ENCODE measurements at regions not wholly inside any gene's neighbourhood (a gene's known extent, or its start where the extent isn't known, plus 50 kb on each side); places are given as distances from the start of the nearest gene placed in this dataset.

DNA sequence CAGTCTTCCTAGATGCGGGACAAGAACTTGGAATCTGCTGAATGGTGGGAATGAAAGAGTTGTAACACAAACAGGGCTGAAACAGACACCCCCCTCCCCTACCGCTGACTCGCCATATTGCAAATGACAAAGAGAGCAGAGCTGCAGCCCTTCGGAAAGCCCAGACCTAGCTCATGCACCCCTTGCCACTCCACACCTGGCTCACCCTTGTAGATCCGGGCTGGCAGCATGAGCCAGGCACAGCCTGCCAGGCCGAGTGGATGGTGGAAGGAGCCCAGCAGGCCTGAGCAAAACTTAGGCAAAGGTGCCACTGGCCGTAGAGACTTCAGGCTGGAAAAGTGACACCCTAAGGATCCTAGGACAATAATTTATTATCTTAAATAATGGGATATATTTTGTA, 237.4 kb upstream of the SEMA3D start:
- Histone ChIP-seq H4K20me1 (ENCODE audit: control insufficient read depth, extremely low read depth, insufficient read depth, low read length) (no peaks in the 10 kb centered on the region), H3K79me2 (ENCODE audit: control insufficient read depth, insufficient read depth, low read length) (no peaks in the 10 kb centered on the region), H3K27me3 (ENCODE audit: control insufficient read depth, insufficient read depth, low read length) (no peaks in the 10 kb centered on the region), H3K9ac (ENCODE audit: insufficient read depth, low read length) (no peak overlapping the region), H3K9me3 (ENCODE audit: control insufficient read depth, insufficient read depth, low read depth, low read length) (no peaks in the 10 kb centered on the region), H3K4me3 (replicated peaks in 1 of 4; ENCODE audit: control extremely low read depth in 1 of 4, insufficient read depth in 1 of 4, low read depth in 3 of 4, low read length in 4 of 4) (no peak overlapping the region), H3K4me2 (ENCODE audit: extremely low read depth, insufficient read depth, low read length) (no peak overlapping the region), H3K36me3 (ENCODE audit: control insufficient read depth, insufficient read depth, low read length) (no peaks in the 10 kb centered on the region), H3K27ac (ENCODE audit: insufficient read depth, low read length) (no peak overlapping the region), H3K4me1 (ENCODE audit: control insufficient read depth, extremely low read depth, insufficient read depth, low read length) (no peaks in the 10 kb centered on the region), H2AFZ (ENCODE audit: low read length) (no peak overlapping the region)
- DNase-seq (ENCODE audit: low read depth in 2 of 2), result no peak
- no peak for TF ChIP-seq EZH2 (IDR thresholded peaks at IDR 0.05; ENCODE audit: low read length, missing control alignments)
- TF ChIP-seq, protein P1, sequence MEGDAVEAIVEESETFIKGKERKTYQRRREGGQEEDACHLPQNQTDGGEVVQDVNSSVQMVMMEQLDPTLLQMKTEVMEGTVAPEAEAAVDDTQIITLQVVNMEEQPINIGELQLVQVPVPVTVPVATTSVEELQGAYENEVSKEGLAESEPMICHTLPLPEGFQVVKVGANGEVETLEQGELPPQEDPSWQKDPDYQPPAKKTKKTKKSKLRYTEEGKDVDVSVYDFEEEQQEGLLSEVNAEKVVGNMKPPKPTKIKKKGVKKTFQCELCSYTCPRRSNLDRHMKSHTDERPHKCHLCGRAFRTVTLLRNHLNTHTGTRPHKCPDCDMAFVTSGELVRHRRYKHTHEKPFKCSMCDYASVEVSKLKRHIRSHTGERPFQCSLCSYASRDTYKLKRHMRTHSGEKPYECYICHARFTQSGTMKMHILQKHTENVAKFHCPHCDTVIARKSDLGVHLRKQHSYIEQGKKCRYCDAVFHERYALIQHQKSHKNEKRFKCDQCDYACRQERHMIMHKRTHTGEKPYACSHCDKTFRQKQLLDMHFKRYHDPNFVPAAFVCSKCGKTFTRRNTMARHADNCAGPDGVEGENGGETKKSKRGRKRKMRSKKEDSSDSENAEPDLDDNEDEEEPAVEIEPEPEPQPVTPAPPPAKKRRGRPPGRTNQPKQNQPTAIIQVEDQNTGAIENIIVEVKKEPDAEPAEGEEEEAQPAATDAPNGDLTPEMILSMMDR (conservative IDR thresholded peaks at IDR 0.05 in 1 of 2, IDR thresholded peaks at IDR 0.05 in 1 of 2; ENCODE audit: low read depth in 1 of 2, low read length in 2 of 2), result no peak

GRCh38 chr7:85423209-85423895, 236.5 kb upstream of the SEMA3D start:
- no peak overlapping the region for H3K4me3 ChIP-seq (replicated peaks in 1 of 4; ENCODE audit: control extremely low read depth in 1 of 4, insufficient read depth in 1 of 4, low read depth in 3 of 4, low read length in 4 of 4)
- no peak overlapping the region for H2AFZ ChIP-seq (ENCODE audit: low read length)
- no peaks in the 10 kb centered on the region for H3K27me3 ChIP-seq (ENCODE audit: control insufficient read depth, insufficient read depth, low read length)
- H3K79me2 ChIP-seq (ENCODE audit: control insufficient read depth, insufficient read depth, low read length), result no peaks in the 10 kb centered on the region
- no peak overlapping the region for H3K27ac ChIP-seq (ENCODE audit: insufficient read depth, low read length)
- no peaks in the 10 kb centered on the region for H3K36me3 ChIP-seq (ENCODE audit: control insufficient read depth, insufficient read depth, low read length)
- no peak for DNase-seq (ENCODE audit: low read depth in 2 of 2)
- no peaks in the 10 kb centered on the region for H3K9me3 ChIP-seq (ENCODE audit: control insufficient read depth, insufficient read depth, low read depth, low read length)
- no peaks in the 10 kb centered on the region for H3K4me1 ChIP-seq (ENCODE audit: control insufficient read depth, extremely low read depth, insufficient read depth, low read length)
- H3K4me2 ChIP-seq (ENCODE audit: extremely low read depth, insufficient read depth, low read length), result no peak overlapping the region
- no peak overlapping the region for H3K9ac ChIP-seq (ENCODE audit: insufficient read depth, low read length)
- no peaks in the 10 kb centered on the region for H4K20me1 ChIP-seq (ENCODE audit: control insufficient read depth, extremely low read depth, insufficient read depth, low read length)
- TF ChIP-seq, protein P1 (conservative IDR thresholded peaks at IDR 0.05 in 1 of 2, IDR thresholded peaks at IDR 0.05 in 1 of 2; ENCODE audit: low read depth in 1 of 2, low read length in 2 of 2), result no peak
- TF ChIP-seq EZH2 (IDR thresholded peaks at IDR 0.05; ENCODE audit: low read length, missing control alignments), result no peak

- H3K4me3 ChIP-seq (replicated peaks in 1 of 4; ENCODE audit: control extremely low read depth in 1 of 4, insufficient read depth in 1 of 4, low read depth in 3 of 4, low read length in 4 of 4), result no peak overlapping the region
- H2AFZ ChIP-seq (ENCODE audit: low read length), result no peak overlapping the region
- no peaks in the 10 kb centered on the region for H3K9me3 ChIP-seq (ENCODE audit: control insufficient read depth, insufficient read depth, low read depth, low read length)
Observed at GRCh38 chr7:85415743-85416142, 228.9 kb upstream of the SEMA3D start.

More at GRCh38 chr7:85415743-85416142, 228.9 kb upstream of the SEMA3D start:
- Histone ChIP-seq H3K4me1 (ENCODE audit: control insufficient read depth, extremely low read depth, insufficient read depth, low read length) (no peaks in the 10 kb centered on the region), H3K27me3 (ENCODE audit: control insufficient read depth, insufficient read depth, low read length) (no peaks in the 10 kb centered on the region), H3K79me2 (ENCODE audit: control insufficient read depth, insufficient read depth, low read length) (no peaks in the 10 kb centered on the region), H3K27ac (ENCODE audit: insufficient read depth, low read length) (no peak overlapping the region), H3K36me3 (ENCODE audit: control insufficient read depth, insufficient read depth, low read length) (no peaks in the 10 kb centered on the region), H4K20me1 (ENCODE audit: control insufficient read depth, extremely low read depth, insufficient read depth, low read length) (no peaks in the 10 kb centered on the region), H3K9ac (ENCODE audit: insufficient read depth, low read length) (no peak overlapping the region), H3K4me2 (ENCODE audit: extremely low read depth, insufficient read depth, low read length) (no peak overlapping the region)
- no peak for DNase-seq (ENCODE audit: low read depth in 2 of 2)
- TF ChIP-seq EZH2 (IDR thresholded peaks at IDR 0.05; ENCODE audit: low read length, missing control alignments), result no peak
- TF ChIP-seq, protein P1 (conservative IDR thresholded peaks at IDR 0.05 in 1 of 2, IDR thresholded peaks at IDR 0.05 in 1 of 2; ENCODE audit: low read depth in 1 of 2, low read length in 2 of 2), result no peak
